ENCODE measurements at regions not wholly inside any gene's neighbourhood (a gene's known extent, or its start where the extent isn't known, plus 50 kb on each side); places are given as distances from the start of the nearest gene placed in this dataset.

- TF ChIP-seq, protein P1, sequence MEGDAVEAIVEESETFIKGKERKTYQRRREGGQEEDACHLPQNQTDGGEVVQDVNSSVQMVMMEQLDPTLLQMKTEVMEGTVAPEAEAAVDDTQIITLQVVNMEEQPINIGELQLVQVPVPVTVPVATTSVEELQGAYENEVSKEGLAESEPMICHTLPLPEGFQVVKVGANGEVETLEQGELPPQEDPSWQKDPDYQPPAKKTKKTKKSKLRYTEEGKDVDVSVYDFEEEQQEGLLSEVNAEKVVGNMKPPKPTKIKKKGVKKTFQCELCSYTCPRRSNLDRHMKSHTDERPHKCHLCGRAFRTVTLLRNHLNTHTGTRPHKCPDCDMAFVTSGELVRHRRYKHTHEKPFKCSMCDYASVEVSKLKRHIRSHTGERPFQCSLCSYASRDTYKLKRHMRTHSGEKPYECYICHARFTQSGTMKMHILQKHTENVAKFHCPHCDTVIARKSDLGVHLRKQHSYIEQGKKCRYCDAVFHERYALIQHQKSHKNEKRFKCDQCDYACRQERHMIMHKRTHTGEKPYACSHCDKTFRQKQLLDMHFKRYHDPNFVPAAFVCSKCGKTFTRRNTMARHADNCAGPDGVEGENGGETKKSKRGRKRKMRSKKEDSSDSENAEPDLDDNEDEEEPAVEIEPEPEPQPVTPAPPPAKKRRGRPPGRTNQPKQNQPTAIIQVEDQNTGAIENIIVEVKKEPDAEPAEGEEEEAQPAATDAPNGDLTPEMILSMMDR (IDR thresholded peaks at IDR 0.05; ENCODE audit: low read depth, low read length, poor library complexity, severe bottlenecking), result no peak
- no peak for TF ChIP-seq EZH2phosphoT487 (IDR thresholded peaks at IDR 0.05; ENCODE audit: borderline replicate concordance, low read length)
Measured at GRCh38 chr14:27134200-27134599, 536.4 kb upstream of the NOVA1 start.

Data from DOHH2 (cell line).